ENCODE measurements at regions not wholly inside any gene's neighbourhood (a gene's known extent, or its start where the extent isn't known, plus 50 kb on each side); places are given as distances from the start of the nearest gene placed in this dataset.

- TF ChIP-seq GLI4 (tag by site-specific recombination; IDR thresholded peaks at IDR 0.05) (no peak), CTCF (tag by site-specific recombination; IDR thresholded peaks at IDR 0.05) (no peak), ZBTB7A (tag by site-specific recombination; IDR thresholded peaks at IDR 0.05; ENCODE audit: low read depth) (no peak), ZNF157 (tag by site-specific recombination; IDR thresholded peaks at IDR 0.05) (no peak), ZNF433 (tag by site-specific recombination; IDR thresholded peaks at IDR 0.05; ENCODE audit: low read depth) (no peak)
Observed at GRCh38 chr14:38583471-38583870, 327.6 kb upstream of the CLEC14A start.

All from HEK293 (cell line).